ENCODE measurements at regions not wholly inside any gene's neighbourhood (a gene's known extent, or its start where the extent isn't known, plus 50 kb on each side); places are given as distances from the start of the nearest gene placed in this dataset.
"Not testable (repeated sequence)": the region's sequence is repeated elsewhere in the genome, so short reads cannot be mapped to it uniquely, and the experiment has no call there.

- not testable (repeated sequence) for DNase-seq
Measured at GRCh38 chr6:146939456-146939855, 264.8 kb upstream of the STXBP5 start.

GRCh38 chr6:146943664-146944063 lies 260.6 kb upstream of the STXBP5 start:
- DNase-seq: no peak

DNA sequence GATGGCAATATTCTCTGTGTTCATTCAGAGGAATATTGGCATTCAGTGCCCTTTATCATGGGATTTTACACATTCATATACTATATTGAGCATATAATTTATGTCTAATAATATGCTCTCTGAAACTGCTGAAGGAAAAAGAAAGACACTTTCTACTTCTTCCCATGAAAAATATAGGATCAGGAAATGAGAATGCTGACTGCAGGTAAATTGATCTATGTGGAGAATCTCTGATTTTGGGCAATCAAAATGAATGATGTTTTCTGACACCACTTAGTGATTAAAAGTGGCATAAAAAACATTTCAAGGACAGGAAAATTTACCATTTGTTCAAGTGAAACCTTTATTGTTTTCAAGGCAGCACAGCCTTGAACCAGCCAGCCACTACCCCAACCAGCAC lies 260.1 kb upstream of the STXBP5 start:
- DNase-seq: no peak

- no peak for DNase-seq
Measured at GRCh38 chr6:146944809-146945208, 259.4 kb upstream of the STXBP5 start.

- no peak for DNase-seq
Measured at GRCh38 chr6:146946559-146946958, 257.7 kb upstream of the STXBP5 start.

GRCh38 chr6:146948790-146949342 lies 255.4 kb upstream of the STXBP5 start:
- DNase-seq: no peak

DNA sequence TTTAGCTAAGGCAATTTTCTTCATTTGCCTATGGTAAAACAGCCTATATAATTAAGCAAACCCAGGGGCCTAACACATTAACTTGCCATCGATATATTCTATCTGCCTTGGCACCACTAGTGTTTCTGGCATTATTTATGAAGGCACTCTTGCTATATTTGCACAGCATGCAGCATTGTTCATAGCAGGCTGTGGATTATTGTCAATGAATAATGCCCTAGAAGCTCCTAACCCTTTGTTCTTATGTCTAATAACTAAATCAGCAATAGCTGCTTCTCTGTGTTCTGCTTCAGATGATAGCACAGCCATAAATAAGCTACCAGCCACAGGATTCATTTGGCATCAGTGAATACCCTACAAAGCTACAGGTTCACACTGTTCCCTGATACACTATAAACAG lies 254.8 kb upstream of the STXBP5 start:
- no peak for DNase-seq

DNA sequence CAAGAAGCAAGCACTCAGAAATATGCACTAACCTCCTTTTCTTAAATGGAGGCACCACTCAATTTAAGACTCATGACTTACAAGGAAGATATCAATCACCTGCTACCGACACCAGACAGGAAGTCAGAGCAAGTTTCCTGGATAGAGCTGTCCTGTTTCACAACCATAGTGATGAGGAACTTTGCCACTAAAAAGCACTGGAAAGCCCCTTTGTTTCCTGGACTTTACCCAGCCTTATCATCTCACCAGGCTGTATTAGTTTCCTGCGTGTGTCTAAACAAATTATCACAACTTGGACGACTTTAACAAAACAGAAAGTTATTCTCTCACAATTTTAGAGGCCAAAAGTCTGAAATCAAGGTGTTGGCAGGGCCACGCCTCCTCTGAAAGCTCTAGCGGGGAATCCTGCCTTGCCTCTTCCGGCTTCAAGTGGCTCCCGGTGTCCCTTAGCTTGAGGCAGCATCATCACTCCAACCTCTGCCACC lies 253.8 kb upstream of the STXBP5 start:
- peak; percentile 16 to 22 for DNase-seq

GRCh38 chr6:146955570-146955969 lies 248.6 kb upstream of the STXBP5 start:
- DNase-seq: no peak

- no peak for DNase-seq
Measured at GRCh38 chr6:146957181-146958093, 246.8 kb upstream of the STXBP5 start.

GRCh38 chr6:146961831-146962230 lies 242.4 kb upstream of the STXBP5 start:
- DNase-seq: no peak

GRCh38 chr6:146962329-146962728 lies 241.9 kb upstream of the STXBP5 start:
- no peak for DNase-seq

GRCh38 chr6:146965110-146965689 lies 239.0 kb upstream of the STXBP5 start:
- DNase-seq: no peak

DNA sequence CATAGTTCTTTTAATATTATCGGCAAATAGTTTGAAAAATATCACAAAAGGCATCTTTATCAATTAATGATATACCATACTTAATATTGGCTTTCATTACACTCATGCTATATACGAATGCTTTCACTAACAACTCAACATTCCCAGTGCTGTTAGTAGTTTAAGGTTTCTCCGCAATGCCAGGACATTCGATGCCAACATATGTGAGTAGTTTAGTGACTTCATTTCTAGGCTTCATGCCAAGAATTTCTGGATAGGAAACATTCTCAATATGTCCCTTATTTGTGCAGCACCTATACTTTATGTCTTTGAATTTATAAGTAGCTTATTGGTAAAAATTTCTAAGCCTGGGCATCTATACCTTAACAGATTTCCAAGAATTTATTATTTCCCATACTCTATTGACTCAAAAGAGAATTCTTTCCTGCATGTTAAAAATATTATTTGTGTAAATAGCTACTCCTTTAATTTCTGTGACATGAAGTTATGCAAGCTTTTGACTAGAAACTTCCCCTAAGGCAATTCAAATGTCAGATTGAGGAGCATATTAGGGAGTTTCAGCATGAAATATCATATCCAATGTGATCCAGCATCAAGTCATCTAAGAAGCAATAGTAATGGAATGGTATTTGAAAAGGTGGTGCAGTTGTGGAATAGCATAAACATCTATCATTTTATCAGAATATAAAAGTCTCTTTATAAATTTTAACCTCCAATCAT lies 236.0 kb upstream of the STXBP5 start:
- no peak for DNase-seq

DNA sequence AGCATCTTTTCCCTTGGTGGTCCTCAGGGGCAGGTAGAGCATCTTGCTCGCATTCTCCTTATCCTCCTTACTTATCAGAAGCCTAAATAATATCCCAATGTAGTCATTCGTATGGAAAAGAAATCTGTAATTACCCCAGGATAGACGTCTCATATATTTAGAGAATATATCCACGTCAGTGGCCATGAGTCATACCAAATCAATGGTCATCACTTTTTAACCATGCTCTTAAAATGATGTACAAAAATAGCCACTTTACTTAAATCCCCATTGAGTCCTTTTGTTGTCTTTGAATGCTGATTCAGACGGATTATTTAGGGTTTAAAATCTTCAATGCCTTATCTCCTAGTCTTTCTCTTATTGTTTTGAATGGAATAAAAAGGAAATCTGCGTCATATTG lies 231.7 kb upstream of the STXBP5 start:
- no peak for DNase-seq

DNA sequence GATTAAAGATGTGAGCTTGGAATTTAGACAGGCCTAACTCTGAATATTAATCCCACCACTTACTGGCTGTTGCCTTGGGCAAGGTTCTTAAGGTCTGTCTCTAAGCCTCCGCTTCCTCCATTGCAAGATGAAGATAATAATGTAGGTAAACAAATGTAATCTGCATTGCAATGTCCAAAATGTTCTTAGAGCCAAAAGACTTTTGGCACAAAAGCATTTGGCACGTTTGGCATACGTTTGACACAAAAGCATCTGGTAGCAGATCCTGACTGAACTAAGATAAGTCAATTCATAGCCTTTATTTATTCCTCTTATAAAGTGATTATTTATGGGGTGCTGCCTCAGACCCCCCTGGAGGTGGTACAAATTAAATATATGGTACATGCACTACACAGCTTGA lies 229.9 kb upstream of the STXBP5 start:
- DNase-seq: no peak

GRCh38 chr6:146975093-146975492 lies 229.1 kb upstream of the STXBP5 start:
- DNase-seq: no peak

DNA sequence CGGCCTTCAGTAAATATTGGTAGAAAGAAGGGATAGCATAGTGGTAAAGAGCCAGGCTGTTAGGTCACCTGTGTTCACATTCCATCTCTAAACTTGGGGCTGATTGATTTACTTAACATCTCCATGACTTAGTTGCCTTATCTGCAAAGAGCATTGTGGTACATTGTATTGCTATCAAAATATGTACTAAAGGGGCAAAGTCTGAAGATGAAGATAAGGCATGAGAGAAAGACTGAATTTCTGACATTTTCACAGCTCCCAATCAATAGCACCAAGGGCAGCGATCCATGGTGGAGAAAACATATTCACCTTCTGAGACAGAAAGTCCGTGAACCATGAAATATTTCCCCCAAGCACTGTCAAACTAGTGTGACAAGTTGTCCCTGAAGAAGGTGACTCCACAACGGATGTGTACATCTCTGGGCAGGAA lies 223.3 kb upstream of the STXBP5 start:
- DNase-seq: no peak

GRCh38 chr6:146981981-146982380 lies 222.2 kb upstream of the STXBP5 start:
- no peak for DNase-seq

DNA sequence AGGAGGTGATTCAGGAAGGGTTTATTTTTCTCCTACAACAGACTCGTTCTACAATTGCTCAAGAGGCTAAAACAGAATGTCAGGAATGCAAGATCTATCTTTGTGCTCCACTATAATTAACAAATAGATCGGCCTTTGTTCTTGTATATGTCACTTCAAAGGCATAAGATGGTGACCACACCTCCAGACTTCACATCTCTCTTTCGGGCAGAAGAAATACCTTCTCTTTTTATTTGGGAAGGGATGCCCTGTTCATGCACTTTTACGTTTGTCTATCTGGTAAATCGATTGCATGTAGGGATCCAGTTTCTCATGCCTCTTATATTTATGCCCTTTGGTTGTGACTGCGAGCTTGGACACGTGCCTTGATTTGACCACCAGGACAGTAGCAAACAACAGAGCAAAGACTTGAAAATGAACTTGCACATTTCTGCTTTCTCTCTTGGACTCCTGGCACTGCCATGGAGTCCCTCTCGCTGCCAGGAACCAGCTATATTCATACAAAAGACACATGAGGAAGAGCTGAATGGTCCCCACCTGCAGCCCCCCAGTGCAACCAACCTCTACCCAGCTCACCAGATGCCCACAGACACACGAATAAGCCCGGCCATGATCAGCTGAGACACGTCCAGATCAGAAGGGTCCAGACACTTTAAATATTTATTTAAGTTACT lies 219.8 kb upstream of the STXBP5 start:
- DNase-seq: no peak

GRCh38 chr6:146985111-146985510 lies 219.1 kb upstream of the STXBP5 start:
- no peak for DNase-seq

- no peak for DNase-seq
Measured at GRCh38 chr6:146985966-146986365, 218.3 kb upstream of the STXBP5 start.

GRCh38 chr6:146987938-146988337 lies 216.3 kb upstream of the STXBP5 start:
- DNase-seq: not testable (repeated sequence)
